ENCODE measurements at regions not wholly inside any gene's neighbourhood (a gene's known extent, or its start where the extent isn't known, plus 50 kb on each side); places are given as distances from the start of the nearest gene placed in this dataset.

- no peak for DNase-seq
Observed at GRCh38 chr21:24290151-24290833, 1317.0 kb downstream of the MRPL39 start.

DNA sequence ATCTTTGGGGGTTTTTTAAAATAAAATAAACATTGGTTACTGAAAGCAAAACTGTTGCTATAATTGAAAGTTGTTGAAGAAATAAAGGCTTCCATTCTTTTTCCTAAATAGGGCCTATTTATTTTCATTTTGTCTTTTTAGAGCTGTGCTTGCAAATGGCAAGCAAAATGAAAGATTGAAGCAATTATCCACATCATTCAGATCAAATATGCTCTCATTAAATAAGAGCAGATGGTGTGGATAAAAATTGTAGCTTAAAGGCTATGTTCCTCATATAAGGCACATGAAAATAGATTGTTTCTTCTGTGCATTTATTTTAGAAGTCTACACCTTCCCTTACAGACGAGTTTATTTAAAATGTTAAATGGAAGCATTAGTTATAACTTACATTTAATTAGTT, 1317.7 kb downstream of the MRPL39 start:
- no peak for DNase-seq

DNA sequence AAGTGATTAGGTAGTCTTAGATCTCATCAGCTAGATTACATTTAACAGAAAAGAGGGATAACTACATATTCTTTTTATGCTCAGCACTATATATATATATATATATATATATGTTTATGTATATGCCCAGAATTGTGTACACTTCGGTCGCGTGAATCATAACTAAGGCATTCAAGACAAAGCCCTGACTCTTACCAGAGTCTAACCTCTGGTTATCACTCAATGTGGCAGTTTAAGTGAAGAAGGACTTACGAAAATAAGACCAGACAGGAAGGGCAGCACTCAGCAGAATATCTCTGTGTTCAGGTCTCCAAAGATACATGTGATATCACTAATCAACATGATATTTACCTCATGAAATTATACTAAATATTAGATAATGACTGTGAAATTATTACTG, 1326.7 kb downstream of the MRPL39 start:
- no peak for DNase-seq

GRCh38 chr21:24278711-24279110, 1328.6 kb downstream of the MRPL39 start:
- DNase-seq = no peak

DNA sequence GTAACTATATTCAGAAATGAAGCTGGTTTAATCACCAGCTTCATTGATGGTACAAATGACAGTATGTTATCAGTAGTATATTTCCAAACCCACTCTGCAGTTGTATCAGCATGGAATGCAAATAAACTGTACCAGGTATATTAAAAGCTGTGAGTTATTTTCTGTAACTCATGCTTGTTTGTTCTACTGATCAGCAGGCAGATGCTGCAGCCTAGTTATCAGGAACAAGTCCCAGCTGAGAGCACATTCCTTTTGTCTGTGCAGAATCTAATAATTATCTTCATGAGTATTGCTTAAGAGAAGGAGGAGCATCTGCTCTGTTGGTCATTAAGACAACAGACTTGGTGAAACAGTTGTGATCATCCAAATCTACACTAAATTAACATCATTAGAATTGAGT, 1331.1 kb downstream of the MRPL39 start:
- DNase-seq = no peak

GRCh38 chr21:24275616-24276015, 1331.7 kb downstream of the MRPL39 start:
- no peak for DNase-seq

GRCh38 chr21:24272521-24272938, 1334.8 kb downstream of the MRPL39 start:
- no peak for DNase-seq

- no peak for DNase-seq
Observed at GRCh38 chr21:24265987-24266386, 1341.3 kb downstream of the MRPL39 start.

GRCh38 chr21:24260751-24261150, 1346.5 kb downstream of the MRPL39 start:
- DNase-seq = no peak

DNA sequence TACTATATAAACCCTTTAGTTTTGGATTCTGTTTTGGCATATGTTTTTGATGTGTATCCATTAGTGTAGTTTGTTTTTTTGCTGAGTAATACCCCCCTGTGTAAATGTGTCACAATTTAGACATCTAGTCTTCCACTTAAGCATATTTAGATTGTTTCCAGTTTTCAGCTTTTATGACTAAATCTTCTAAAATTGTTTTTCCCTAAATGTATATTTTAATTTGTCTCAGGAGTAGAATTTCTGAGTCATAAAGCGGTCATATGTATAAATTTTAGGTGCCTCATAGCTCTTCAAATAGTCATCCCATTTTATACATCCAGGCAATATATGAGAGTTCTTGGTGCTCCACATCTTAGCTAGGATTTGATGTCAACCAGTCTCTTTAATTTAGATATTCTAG, 1348.0 kb downstream of the MRPL39 start:
- no peak for DNase-seq

GRCh38 chr21:24255591-24255990, 1351.7 kb downstream of the MRPL39 start:
- no peak for DNase-seq

DNA sequence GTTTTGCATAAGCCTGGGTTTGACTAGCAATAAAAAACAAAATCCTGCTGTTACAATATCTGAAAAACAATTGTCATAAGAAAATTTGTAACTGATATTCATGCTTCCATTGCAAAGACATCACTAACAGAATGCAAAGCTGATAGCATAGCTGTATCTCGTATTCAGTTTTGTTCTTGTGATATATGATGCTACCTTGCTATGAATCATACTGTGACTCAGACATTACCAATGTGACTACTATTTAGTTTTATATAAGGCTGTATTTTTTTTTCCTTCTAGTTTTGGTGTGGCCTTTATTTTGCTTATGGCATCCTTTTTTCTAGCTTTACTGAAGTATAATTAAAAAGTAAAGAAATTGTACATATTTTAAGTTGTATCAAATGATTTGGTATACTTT, 1381.8 kb downstream of the MRPL39 start:
- no peak for DNase-seq

- no peak for DNase-seq
Observed at GRCh38 chr21:24224422-24224821, 1382.9 kb downstream of the MRPL39 start.

GRCh38 chr21:24223624-24224023, 1383.7 kb downstream of the MRPL39 start:
- DNase-seq = no peak

DNA sequence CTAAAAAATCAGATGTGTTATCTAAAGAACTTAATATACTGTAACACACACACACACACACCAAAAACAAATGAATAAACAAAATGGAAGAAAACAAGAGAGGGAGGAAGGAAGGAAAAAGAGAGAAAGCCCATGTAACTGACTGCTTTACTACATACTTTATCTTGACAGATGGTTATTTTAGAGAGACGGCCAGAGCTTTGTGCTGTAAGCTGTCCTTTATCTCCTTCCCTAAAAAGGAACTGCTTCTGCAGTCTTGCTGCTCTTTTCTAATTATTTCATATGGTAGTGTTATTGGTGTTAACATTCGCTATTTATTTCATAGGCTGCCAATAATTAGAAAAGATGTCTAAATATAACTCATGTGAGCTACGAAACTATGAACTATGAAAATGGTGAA, 1384.6 kb downstream of the MRPL39 start:
- no peak for DNase-seq

DNA sequence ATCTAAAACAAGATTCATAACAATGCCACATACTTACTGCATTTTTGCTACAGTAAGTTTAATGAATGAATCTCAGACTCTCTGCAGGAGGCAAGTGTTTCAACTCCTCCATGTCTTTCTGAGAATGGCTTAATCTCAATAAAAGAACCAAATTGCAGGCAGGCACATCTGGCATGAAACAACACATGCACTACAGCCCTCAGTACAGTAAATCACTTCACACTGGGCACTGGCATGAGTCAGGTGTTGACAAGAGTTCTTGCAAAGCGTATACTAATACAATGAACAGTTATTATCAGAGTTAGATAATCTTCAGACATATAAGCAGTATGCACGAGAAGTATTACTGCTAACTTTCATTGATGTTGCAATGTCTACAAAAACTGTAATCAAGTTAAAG, 1386.8 kb downstream of the MRPL39 start:
- DNase-seq = no peak

DNA sequence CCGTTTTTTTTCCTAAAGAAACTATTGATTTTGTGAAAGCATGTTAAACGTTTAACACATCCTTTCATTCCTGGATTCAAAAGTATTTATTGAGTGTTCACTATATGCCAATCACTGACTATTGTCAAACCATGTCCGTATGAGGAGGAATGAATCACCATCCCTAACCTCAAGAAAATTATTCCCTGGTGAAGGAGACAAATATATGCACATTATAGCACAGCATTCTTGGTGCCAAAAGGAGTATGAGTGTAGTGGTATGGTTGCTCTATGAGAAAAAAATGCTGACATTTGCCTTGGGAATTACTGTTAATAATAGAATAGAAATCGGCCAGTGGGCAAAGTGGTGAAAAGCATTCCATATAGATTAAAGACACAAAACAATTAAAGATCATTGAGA, 1390.1 kb downstream of the MRPL39 start:
- no peak for DNase-seq

DNA sequence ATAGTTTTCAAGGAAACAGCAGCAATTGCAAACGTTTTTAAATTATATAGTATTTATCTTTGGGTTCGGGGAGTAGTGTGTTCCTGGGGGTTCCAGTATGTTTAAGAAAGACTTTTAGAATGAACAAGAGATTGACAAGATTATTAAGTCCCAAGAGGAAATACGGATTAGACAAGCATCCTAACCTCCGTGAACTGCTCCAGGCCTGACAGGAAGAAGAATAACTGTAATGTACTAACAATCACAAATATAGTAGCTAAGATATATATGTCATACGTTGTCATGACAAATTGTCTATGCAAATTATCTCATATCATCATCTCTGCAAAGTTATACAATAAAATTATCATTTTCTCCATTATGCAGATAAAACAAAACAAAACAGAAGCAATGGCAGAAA, 1397.2 kb downstream of the MRPL39 start:
- no peak for DNase-seq

DNA sequence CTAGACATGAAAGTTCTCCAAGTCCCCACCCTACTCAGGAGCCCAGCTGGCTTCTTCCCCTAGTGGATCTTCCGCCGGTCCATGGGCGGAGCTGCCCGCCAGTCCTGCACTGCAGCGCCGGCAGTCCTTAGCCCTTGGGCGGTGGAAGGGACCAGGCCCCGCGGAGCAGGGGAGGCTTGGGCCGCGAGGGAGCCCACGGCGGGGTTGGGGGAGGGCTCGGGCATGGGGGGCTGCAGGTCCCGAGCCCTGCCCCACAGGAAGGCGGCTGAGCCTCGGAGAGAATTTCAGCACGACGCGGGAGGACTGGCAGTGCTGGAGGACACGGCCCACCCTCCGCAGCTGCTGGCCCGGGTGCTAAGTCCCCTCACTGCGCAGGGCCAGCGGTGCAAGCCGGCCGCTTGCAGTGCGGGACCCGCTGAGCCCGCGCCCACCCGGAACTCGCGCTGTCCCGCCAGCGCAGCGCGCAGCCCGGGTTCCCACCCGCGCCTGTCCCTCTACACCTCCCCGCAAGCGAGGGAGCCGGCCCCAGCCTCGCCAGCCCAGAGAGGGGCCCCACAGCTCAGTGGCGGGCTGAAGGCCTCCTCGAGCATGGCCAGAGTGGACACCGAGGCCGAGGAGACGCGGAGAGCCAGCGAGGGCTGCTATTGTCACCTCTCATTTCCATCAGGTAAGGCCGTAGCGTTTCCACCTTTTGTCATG, 1398.6 kb downstream of the MRPL39 start:
- DNase-seq = no peak

- no peak for DNase-seq
Observed at GRCh38 chr21:24205319-24205718, 1402.0 kb downstream of the MRPL39 start.

DNA sequence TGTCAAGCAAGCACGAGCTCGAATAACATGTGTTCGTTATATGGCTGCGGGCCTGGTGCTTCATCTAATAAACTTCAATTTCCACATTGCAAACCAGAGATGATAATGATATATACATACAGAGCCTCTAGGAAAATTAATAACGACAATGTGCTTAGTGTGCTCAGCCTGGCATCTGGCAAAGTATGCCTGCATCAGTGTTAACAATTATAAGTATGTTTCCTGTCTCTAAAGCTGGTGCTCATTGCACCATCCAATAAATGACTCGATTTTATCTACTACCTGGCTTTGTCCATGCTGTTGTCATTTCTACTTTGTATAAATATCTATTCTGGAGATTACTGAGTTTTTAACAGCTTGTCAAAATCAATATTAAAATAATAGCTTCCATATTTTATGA, 1402.6 kb downstream of the MRPL39 start:
- DNase-seq = no peak

DNA sequence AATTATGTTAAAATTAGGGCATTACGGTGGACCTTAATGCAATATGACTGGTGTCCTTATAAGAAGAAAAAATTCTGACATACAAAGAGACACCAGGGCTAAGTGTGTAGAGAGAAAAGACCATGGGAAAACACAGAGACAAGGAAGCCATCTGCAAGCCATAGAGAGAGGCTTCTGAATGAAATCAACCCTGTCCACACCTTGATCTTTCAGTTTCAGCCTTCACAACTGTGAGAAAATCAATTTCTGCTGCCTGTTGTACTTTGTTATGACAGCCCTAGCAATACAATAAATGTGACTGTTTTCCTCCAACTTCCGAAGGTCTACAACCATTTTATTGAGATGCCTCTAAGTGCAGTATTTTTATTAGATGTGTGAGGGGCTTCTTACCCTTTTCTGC, 1407.2 kb downstream of the MRPL39 start:
- DNase-seq = no peak

- no peak for DNase-seq
Observed at GRCh38 chr21:24197923-24198322, 1409.4 kb downstream of the MRPL39 start.

- no peak for DNase-seq
Observed at GRCh38 chr21:24197132-24197643, 1410.1 kb downstream of the MRPL39 start.

DNA sequence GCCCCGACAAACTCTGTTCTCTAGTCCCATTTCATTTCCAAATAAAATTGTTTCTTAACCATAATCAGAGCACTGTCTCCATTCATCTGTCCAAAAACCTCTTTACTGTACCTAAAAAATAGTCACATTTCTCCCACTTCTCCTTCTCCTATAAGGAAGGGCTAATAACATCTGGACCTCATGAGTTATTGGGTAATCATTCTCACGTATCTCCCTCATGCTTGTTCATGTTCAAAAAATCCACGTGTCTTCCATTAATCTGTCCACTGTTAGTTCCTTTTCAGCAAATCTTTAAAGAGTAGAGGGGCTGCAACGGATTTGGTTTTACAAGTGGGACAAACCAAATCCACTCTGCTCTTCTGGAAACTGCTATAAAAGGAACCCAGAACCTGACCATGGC, 1418.8 kb downstream of the MRPL39 start:
- no peak for DNase-seq

All from SIG-M5 (cell line).